ENCODE measurements at regions not wholly inside any gene's neighbourhood (a gene's known extent, or its start where the extent isn't known, plus 50 kb on each side); places are given as distances from the start of the nearest gene placed in this dataset.
"Not testable (repeated sequence)": the region's sequence is repeated elsewhere in the genome, so short reads cannot be mapped to it uniquely, and the experiment has no call there.

- no peak for DNase-seq
Measured at GRCh38 chr5:96198356-96199058, 234.5 kb downstream of the PCSK1 start.

- DNase-seq, result not testable (repeated sequence)
Measured at GRCh38 chr5:96197767-96198166, 235.3 kb downstream of the PCSK1 start.

- DNase-seq, result no peak
Measured at GRCh38 chr5:96197347-96197746, 235.7 kb upstream of the ELL2 start.

DNA sequence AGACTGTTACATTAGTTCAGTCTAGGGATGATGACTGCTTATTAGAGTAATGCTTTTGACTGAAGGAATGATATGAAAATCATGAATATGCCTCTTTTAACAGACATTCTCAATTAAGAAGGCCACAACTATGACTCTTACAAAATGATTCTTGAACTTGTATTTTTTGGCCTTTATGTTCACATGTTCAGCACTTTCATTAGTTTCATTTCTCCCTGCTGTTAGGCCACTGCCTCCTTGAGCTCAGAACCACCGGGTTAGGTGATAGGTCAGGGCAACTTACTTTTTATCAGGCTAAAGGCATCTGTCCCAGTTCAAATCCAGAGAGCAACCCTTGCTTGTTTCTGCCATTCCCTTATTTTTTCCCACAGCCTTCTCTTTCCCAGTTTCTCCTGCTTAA, 235.2 kb upstream of the ELL2 start:
- no peak for DNase-seq

DNA sequence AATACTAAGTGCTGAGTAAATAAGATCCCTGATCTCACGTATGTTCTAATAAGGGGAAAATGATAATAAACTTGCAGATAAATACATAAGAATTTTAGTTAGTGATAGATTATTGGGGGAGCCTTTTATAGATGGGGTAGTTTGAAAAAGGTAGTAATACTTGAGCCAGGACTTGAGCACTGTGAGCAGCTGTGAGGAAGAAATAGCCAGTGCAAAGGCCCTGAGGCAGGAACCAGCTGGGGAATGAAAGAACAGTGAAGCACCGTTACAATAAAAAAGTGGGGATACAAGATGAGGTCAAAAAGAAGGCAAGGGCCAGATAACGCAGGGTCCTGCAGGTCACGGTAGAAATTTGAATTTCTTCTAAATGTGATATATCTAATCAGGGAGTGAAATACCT, 234.8 kb upstream of the ELL2 start:
- DNase-seq, result no peak

DNA sequence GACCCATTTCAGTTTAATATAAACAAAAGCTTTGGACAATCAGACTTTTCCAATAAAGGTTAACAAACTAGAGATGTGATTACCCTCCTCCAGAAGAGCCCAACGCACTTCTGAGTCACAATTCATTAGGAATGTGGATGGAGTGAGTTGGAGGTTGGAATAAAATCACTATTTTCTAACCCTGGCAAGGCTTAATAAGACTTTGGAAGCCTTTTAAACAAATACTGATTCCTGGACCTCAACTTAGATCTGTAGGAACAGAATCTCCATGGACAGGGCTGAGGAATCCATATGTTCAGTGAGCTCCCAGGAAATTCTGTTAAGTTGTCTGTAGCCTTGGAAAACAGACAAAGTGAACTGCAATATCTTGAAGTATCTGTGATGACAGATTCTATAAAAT, 233.5 kb upstream of the ELL2 start:
- DNase-seq, result no peak

DNA sequence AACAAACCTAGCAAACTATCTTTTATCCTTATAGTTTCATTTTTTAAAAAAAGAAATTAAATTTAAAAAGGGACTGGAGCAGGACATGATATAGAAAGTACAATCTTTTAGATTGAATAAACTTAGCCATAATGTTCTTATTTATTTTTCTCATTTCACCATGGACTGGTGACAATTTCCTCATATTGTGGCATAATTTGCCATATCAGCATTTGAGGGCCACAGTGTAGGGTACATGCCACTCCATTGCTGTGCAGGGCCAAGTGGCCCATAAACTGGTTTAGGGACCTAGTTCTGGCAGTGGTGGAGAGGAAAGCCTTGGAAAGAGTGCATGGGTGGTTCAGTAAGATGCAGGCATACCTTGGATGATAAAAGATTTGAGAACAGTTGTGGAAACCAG, 232.9 kb upstream of the ELL2 start:
- no peak for DNase-seq

DNA sequence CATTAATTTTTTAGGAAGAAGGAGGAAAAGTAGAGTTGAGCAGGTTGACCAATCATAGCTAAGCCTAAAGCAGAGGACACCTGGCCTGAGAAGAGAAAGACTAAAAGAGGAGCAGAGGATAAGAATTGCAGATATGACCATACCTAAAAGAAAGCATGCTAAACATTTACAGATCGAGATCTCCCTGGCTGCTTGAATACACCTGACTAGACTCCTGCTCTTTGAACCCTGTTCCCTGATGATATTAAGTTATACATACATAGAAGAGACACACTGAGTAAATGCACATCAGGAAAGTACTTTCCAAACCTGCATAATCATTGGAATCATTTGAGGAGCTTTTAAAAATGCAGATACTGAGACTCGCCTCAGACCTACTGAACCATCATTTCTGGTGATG, 232.3 kb upstream of the ELL2 start:
- DNase-seq, result no peak

- no peak for DNase-seq
Measured at GRCh38 chr5:96189987-96190386, 228.3 kb upstream of the ELL2 start.

DNA sequence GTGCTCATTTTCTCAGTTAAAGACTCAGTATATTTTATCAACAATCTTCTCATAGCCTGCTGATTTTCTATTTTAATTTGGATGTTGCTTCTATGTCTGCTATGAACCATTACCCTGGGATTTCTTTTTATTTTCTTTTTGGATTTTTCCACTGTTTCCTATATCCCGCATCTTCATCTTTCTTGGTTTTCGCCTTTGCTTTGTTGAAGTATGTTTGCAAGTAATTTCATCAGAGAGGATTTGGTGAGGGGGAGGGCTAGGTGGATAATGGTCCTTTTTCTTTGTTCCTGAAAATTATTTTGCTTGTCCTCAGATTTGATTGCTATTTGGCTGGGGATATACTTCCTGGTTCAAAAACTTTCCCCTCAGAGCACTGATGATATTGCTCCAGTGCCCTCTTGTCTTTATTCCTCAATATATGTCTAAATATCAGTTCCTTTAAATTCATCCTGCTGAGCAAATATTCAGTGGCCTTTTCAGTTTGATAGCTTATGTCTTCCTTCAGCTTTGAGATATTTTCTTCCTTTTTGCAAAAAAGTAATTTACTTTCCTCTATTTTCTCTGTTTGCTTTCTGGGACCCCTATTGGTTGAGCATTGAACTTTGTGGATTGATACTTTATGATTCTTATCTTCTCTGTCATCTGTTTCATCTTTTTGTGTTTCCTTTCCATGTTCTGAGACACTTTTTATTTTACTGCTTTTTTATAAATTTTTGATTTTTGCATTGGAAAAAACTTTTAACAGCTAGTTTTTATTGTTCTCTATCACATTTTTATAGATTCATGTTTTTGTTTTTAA, 227.6 kb upstream of the ELL2 start:
- no peak for DNase-seq

DNA sequence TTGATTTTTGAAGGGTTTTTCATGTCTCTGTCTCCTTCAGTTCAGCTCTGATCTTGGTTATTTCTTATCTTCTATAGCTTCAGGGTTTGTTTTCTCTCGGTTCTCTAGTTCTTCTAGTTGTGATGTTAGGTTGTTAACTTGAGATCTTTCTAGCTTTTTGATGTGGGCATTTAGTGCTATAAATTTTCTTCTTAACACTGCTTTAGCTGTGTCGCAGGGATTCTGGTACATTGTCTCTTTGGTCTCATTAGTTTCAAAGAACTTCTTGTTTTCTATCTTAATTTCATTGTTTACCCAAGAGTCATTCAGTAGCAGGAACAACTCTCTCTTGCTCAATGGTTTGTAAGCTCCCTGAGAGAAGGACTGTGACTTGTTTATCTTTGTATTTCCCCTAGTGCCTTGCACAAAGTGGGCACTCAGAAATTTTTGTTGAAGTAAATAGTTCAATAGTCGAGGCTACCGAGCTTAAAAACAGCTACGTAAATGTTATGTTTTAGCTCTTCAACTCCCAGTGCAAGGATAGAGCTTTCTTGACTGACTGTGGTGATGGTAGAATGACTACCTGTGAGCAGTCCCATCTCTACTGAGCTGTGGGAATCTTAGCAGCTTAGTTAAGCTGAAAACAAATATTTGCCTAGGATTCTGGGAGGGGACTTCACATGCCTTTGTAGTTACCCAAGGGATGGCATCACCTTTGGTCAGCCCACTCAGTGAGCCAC, 225.8 kb upstream of the ELL2 start:
- no peak for DNase-seq

DNA sequence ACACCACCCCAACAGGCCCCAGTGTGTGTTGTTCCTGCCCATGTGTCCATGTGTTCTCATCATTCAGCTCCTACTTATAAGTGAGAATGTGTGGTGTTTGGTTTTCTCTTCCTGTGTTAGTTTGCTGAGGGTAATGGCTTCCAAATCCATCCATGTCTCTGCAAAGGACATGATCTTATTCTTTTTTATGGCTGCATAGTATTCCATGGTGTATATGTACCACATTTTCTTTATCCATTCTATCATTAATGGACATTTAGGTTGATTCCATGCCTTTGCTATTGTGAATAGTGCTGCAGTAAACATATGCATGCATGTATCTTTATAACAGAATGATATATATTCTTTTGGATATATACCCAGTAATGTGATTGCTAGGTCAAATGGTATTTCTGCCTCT, 222.9 kb upstream of the ELL2 start:
- not testable (repeated sequence) for DNase-seq

DNA sequence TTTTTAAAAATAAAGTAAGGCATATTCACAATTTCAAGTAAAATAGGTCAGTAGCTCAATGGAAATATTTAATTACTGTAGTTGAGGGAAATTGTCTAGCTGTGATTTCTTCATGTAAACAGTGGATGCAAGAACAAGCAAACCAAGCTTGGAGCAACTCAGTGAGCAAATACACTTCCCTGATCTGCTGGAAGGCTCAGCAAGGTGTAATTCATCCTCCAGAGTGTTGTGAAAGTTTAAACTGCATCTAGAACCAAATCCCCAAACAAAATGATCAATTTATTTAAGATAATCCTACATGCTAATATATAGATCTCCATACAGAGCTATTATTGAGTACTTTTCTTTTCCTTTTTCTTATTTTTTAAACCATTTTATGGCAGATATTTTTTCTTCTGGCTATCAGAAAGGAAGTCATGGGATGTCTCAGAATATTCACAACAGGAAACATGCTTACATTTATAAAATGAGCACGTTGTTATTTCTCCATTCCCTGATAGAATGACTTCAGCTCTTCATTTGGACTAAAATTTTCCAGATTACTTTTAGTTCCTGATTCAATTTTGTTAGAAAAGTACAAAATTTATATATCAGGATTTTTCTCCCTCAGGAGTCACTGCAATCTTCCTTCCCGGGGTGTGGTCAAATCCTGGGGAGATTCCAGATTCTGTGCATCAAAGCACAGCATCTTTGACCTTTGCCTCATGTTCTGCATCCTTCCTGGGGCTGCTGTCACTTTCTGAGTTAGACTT, 219.2 kb upstream of the ELL2 start:
- DNase-seq, result no peak

DNA sequence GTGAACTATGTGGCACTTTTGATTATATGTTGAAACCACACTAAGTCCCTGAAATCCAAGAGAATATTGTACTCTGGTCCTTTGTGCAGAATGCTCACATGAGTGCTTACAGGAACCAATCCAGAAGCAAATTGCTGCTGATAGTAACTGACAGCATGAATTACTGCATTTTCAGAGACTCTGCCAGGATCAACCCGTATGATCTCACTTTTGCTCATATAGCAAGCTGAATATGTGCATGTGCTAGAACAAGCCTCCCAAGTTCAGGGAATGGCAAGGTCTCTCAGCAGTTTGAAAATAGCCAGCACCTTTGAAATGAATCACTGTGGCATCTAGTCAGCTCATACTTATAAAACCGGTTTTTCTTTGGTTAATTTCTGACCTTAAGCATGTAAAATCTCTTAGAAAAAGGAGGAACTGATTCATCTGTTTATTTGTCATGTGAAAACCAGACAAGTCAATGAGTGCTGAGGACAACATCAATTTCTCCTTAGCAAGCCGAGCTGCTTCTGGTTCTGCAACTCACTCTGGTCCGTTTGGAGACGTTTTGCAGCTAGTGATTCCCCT, 215.7 kb upstream of the ELL2 start:
- no peak for DNase-seq

DNA sequence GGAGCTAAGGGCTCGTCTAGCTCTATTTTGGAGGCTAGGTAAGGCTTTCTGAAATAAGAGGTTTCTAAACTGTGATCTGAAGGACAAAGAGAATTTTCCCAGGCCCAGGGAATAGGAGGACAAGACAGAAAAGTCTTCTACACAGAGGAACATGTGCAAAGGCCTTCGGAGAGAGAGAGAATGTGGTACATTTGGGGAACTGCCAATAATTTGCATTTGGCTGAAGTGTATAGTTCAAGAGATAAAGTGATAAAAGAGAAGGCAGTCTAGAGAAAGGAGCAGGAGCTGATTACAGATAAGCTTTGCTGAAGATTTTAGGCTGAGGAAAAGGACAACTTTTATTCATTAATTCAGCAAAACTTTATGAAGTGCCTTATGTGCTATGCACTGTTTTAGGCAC, 214.4 kb upstream of the ELL2 start:
- no peak for DNase-seq

GRCh38 chr5:96175090-96175489, 213.4 kb upstream of the ELL2 start:
- DNase-seq, result no peak

DNA sequence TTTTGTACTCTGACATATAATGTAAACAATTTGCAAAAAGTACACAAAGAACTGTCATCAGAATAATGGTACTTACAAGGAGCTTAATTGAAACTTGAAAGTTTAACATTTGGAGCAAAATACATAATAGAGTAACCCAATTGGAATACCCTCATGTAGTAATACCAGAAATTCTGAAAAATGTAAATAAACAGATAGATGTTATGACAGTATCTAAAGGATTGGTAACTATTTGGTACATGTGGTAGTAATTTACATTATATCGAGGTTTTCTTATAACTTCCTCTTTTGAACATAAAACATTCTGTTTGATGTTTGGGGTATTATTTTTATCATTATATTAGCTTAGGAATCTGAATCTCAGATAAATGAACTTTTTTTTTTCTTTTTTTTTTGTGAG, 211.7 kb upstream of the ELL2 start:
- DNase-seq, result no peak

DNA sequence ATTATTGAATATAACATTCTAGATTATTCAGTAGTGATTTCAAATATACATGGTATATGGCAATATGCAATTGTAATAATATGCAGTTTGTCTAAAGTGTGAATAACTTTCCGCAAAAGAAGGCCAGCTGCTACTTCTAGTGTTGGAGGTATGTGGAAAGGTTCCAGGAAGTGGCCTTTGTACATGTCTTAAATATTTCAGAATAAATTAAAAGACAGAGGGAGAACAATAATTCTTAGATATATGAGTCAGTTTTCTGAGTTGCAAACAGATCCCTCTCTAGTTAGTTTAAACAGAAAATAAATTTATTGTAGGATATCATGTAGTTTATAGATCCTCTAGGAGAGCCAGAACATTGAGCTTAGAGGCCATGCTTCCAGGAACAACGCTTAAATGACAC, 210.8 kb upstream of the ELL2 start:
- DNase-seq, result no peak

DNA sequence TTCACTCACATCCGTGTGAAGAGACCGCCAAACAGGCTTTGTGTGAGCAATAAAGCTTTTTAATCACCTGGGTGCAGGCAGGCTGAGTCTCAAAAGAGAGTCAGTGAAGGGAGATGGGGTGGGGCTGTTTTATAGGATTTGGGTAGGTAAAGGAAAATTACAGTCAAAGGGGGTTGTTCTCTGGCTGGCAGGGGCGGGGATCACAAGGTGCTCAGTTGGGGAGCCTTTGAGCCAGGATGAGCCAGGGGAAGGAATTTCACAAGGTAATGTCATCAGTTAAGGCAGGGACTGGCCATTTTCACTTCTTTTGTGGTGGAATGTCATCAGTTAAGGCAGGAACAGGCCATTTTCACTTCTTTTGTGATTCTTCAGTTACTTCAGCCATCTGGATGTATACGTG, 210.3 kb upstream of the ELL2 start:
- DNase-seq, result not testable (repeated sequence)

- not testable (repeated sequence) for DNase-seq
Measured at GRCh38 chr5:96170481-96171125, 209.0 kb upstream of the ELL2 start.

GRCh38 chr5:96168833-96169232, 207.2 kb upstream of the ELL2 start:
- DNase-seq, result not testable (repeated sequence)

DNA sequence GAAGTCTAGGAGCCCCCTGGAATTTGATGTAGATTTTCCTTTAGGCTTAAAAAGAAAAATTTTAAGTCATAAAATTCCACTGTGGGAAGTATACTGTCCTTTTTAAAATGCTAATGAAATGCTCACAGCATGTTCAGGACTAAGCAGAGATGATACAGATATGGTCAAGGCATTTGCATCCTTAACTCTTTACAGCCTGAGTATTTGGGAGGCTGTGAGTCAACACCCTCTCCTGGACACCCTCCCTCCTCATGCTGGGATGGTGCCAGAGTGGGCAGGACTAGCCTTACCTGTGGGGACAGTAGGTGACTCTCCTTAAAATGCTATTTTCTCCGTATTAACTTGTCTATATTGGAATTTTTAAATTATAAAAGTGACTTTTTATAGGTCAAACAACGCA, 197.4 kb upstream of the ELL2 start:
- DNase-seq, result no peak

All from activated CD4-positive, alpha-beta T cell treated with anti-CD3 and anti-CD28 coated beads for 1 hour (primary cell).